ENCODE measurements at regions not wholly inside any gene's neighbourhood (a gene's known extent, or its start where the extent isn't known, plus 50 kb on each side); places are given as distances from the start of the nearest gene placed in this dataset.
"Not testable (repeated sequence)": the region's sequence is repeated elsewhere in the genome, so short reads cannot be mapped to it uniquely, and the experiment has no call there.

DNA sequence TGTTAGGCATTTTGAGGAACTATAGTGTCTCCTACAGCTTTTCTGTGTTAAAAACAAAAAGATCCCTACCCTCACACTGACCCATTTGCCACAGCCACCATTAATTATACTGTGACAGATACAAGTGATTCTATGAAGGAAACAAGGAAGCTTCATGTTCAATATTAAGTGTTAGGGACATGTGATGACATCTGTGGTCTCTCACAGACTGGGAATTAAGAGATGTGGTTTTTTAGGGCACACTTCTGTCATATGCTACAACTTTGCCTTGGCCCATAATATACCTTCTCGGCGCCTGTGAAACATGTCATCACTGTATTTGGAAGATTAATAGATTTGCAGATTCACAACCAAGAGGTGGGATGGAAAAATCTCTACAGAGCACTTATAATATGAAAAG, 102.9 kb upstream of the TCF21 start:
- DNase-seq (ENCODE audit: low read depth in 4 of 4, low spot score in 3 of 4), result no peak

DNA sequence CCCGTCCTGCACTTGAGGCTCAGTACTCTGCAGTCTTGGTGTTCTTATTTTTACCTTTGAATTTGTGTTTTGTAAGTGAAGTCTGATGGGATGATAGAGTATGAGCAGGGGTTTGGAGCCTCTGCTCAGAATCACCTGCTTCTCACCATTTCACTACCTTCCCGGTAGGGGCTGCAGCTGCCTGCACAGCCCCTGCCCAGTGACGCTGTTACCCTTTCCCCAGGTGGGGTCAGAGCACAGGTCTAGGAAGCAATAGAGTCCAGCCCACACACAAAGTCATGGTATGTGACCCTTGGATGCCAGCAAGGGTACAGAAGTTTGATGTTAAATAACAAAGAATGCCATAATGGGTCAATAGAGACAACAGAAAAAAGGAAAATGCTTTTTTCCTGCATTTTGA, 101.8 kb upstream of the TCF21 start:
- no peak for DNase-seq (ENCODE audit: low read depth in 4 of 4, low spot score in 3 of 4)

GRCh38 chr6:133787859-133788505, 100.9 kb upstream of the TCF21 start:
- DNase-seq (ENCODE audit: low read depth in 4 of 4, low spot score in 3 of 4), result no peak

DNA sequence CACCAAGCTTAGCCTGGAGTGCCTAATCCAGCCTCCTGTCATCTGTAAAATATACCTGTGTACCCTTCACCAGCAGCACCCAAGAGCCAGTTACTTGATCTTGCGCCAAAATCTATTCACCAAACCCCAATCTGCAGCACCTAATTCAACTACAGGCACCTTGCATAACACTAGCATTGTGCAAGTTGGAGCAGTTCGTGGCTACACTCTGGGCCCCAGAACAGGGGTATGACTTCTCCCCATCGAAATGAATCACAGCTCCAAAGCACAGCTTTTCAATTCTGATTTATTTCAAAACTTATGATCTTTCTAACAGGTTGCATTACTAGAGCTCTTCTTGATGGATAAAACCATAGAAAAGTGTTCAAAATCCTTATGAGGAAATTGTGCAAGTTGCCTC, 100.4 kb upstream of the TCF21 start:
- no peak for DNase-seq (ENCODE audit: low read depth in 4 of 4, low spot score in 3 of 4)

GRCh38 chr6:133789449-133789848, 99.5 kb upstream of the TCF21 start:
- not testable (repeated sequence) for DNase-seq (ENCODE audit: low read depth in 4 of 4, low spot score in 3 of 4)

GRCh38 chr6:133790756-133791155, 98.2 kb upstream of the TCF21 start:
- not testable (repeated sequence) for DNase-seq (ENCODE audit: low read depth in 4 of 4, low spot score in 3 of 4)

- DNase-seq (ENCODE audit: low read depth in 4 of 4, low spot score in 3 of 4), result not testable (repeated sequence)
Observed at GRCh38 chr6:133795051-133795450, 93.9 kb upstream of the TCF21 start.

GRCh38 chr6:133796235-133796634, 92.7 kb upstream of the TCF21 start:
- DNase-seq (ENCODE audit: low read depth in 4 of 4, low spot score in 3 of 4), result no peak

DNA sequence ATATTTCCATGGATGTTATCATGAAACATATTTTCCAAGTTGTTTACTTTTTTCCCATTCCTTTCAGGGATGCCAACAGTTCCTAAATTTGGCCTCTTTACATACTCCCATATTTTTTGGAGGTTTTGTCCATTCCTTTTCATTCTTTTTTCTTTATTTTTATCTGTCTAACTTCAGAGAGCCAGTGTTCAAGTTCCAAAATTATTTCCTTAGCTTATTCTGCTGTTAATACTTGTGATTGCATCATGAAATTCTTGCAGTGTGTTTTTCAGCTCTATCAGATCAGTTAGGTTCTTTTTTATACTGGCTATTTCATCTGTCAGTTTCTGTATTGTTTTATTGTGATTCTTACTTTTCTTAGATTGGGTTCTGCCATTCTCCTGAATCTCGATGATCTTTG, 89.9 kb upstream of the TCF21 start:
- DNase-seq (ENCODE audit: low read depth in 4 of 4, low spot score in 3 of 4), result no peak

DNA sequence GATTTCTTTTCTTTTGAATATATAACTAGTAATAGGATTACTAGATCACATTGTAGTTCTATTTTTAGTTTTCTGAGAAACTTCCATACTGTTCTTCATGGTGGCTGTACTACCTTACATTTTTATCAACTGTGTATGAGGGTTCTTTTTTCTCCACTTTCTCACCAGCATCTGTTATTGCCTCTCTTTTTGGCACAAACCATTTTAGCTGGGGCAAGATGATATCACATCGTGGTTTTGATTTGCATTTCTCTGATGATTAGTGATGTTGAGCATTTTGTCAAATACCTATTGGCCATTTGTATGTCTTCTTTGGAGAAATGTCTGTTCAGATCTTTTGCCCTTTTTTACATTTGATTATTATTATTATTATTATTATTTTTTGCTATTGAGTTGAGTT, 86.1 kb upstream of the TCF21 start:
- DNase-seq (ENCODE audit: low read depth in 4 of 4, low spot score in 3 of 4), result no peak

DNA sequence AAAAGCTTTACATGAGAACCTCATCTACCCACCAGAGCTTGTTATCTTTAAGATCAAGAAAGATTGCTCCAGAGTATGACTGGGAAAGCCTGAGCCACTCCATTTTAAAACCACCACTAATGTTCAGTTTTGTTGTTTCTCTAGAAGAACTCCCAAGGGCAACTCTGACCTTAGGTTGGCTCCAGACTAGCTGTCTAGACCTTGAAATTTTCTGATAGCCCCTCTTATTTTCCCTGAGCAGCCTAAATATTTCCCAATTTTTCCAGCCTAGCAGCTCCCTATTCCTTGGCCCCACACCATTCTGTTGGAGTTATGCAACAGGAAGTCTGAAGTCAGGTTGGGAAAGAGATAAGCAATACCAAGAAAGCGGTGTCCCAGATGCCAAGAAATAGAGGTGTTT, 84.6 kb upstream of the TCF21 start:
- no peak for DNase-seq (ENCODE audit: low read depth in 4 of 4, low spot score in 3 of 4)

GRCh38 chr6:133805876-133806275, 83.0 kb upstream of the TCF21 start:
- no peak for DNase-seq (ENCODE audit: low read depth in 4 of 4, low spot score in 3 of 4)

- no peak for DNase-seq (ENCODE audit: low read depth in 4 of 4, low spot score in 3 of 4)
Observed at GRCh38 chr6:133806382-133807140, 82.4 kb upstream of the TCF21 start.

DNA sequence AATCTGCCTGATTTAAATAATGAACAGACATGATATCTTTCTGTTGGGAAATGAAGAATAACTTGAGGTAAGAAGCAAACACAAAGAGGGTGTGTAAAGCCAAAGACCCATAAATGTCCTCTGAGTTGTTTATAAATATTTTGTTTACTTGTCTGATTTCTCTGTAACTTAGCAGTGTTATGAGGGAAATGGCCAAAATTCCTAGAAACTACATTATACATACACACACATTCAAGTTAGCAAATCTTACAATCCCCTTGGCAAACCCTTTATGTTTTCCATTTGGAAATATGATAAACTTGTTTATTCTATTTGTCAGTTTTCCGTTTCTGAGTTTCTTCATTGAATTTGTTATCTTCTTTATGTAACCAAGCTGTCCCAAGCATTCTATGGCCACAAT, 81.4 kb upstream of the TCF21 start:
- no peak for DNase-seq (ENCODE audit: low read depth in 4 of 4, low spot score in 3 of 4)

DNA sequence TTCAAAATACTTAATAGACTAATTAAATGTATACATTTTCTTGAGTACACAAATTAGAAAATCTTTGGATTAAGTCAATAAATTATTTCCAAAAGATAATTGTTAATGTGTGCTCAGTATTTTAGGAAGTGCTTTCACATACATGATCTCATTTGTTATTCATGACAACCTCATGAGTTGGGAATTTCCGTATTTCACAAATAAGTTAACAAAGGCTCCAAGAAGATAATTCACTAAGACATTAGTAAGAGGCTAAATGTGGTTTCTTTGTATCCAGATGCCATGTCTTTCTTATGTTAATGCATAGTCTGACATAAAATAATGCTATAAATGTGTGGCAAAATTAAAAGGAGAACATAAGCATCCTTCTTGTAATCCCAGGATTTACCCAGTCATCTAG, 79.5 kb upstream of the TCF21 start:
- DNase-seq (ENCODE audit: low read depth in 4 of 4, low spot score in 3 of 4), result no peak

GRCh38 chr6:133811557-133811956, 77.4 kb upstream of the TCF21 start:
- DNase-seq (ENCODE audit: low read depth in 4 of 4, low spot score in 3 of 4), result no peak

- DNase-seq (ENCODE audit: low read depth in 4 of 4, low spot score in 3 of 4), result not testable (repeated sequence)
Observed at GRCh38 chr6:133812446-133812845, 76.5 kb upstream of the TCF21 start.

- DNase-seq (ENCODE audit: low read depth in 4 of 4, low spot score in 3 of 4), result no peak
Observed at GRCh38 chr6:133814238-133814637, 74.7 kb upstream of the TCF21 start.

DNA sequence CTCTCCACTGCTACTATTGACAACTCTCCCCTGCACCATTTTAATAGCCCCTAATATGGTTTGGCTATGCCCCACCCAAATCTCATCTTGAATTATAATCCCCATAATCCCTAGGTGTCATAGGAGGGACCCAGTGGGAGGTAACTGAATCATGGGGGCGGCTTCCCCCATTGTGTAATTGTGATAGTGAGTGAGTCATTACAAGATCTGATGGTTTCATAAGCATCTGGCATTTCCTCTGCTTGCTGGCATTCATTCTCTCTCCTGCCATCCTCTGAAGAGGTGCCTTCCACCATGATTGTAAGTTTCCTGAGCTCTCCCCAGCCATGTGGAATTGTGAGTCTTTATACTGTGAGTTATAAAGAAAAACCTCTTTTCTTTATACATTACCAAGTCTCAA, 74.1 kb upstream of the TCF21 start:
- DNase-seq (ENCODE audit: low read depth in 4 of 4, low spot score in 3 of 4), result no peak

DNA sequence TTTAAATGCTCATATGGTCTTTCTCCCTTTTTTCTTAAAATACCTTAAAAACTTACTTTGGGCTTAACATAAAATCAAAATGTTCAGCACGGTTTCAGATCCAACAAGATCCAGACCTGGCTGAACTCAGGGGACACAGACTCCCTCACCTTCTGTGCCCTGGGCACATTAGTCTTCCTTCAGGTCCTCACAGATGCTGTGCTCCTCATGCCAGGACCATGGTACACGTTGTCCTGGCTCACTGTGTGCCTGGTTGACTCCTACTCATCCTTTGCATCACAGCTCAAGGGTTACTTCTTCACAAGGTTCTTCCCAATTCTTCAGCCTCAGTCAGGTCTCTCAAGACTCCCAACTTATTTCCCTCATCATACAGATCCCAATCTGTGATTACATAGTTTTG, 73.6 kb upstream of the TCF21 start:
- no peak for DNase-seq (ENCODE audit: low read depth in 4 of 4, low spot score in 3 of 4)

- no peak for DNase-seq (ENCODE audit: low read depth in 4 of 4, low spot score in 3 of 4)
Observed at GRCh38 chr6:133816171-133816570, 72.7 kb upstream of the TCF21 start.

- no peak for DNase-seq (ENCODE audit: low read depth in 4 of 4, low spot score in 3 of 4)
Observed at GRCh38 chr6:133817460-133818047, 71.4 kb upstream of the TCF21 start.
